ENCODE measurements at regions not wholly inside any gene's neighbourhood (a gene's known extent, or its start where the extent isn't known, plus 50 kb on each side); places are given as distances from the start of the nearest gene placed in this dataset.

- no peak for DNase-seq (ENCODE audit: low spot score)
- peaks cover 5% of the 10 kb centered on the region for H3K27me3 Mint-ChIP-seq (ENCODE audit: unreplicated experiment)
- no peak overlapping the region for H3K27ac Mint-ChIP-seq (ENCODE audit: unreplicated experiment)
- H3K9me3 Mint-ChIP-seq (ENCODE audit: unreplicated experiment), result peaks cover 5% of the 10 kb centered on the region
- H3K4me1 Mint-ChIP-seq (ENCODE audit: unreplicated experiment), result no peaks in the 10 kb centered on the region
- TF ChIP-seq CTCF (IDR thresholded peaks at IDR 0.05; ENCODE audit: unreplicated experiment), result no peak
- peaks cover 4% of the 10 kb centered on the region for H3K36me3 Mint-ChIP-seq (ENCODE audit: low read depth, unreplicated experiment)
- no peak overlapping the region for H3K4me3 Mint-ChIP-seq (ENCODE audit: unreplicated experiment)
Observed at GRCh38 chr1:235038701-235039100, 89.9 kb downstream of the TOMM20 start.

GRCh38 chr1:235035928-235036327 lies 92.7 kb downstream of the TOMM20 start:
- no peaks in the 10 kb centered on the region for H3K4me1 Mint-ChIP-seq (ENCODE audit: unreplicated experiment)
- peaks cover 5% of the 10 kb centered on the region for H3K9me3 Mint-ChIP-seq (ENCODE audit: unreplicated experiment)
- H3K36me3 Mint-ChIP-seq (ENCODE audit: low read depth, unreplicated experiment), result peaks cover 4% of the 10 kb centered on the region
- DNase-seq (ENCODE audit: low spot score), result no peak
- no peak overlapping the region for H3K4me3 Mint-ChIP-seq (ENCODE audit: unreplicated experiment)
- H3K27ac Mint-ChIP-seq (ENCODE audit: unreplicated experiment), result no peak overlapping the region
- H3K27me3 Mint-ChIP-seq (ENCODE audit: unreplicated experiment), result peaks cover 3% of the 10 kb centered on the region
- no peak for TF ChIP-seq CTCF (IDR thresholded peaks at IDR 0.05; ENCODE audit: unreplicated experiment)

- no peak for DNase-seq (ENCODE audit: low spot score)
- H3K4me3 Mint-ChIP-seq (ENCODE audit: unreplicated experiment), result no peak overlapping the region
- H3K4me1 Mint-ChIP-seq (ENCODE audit: unreplicated experiment), result no peaks in the 10 kb centered on the region
Observed at GRCh38 chr1:235030919-235031596, 97.6 kb downstream of the TOMM20 start.

GRCh38 chr1:235027862-235028250 lies 100.8 kb downstream of the TOMM20 start:
- TF ChIP-seq CTCF (IDR thresholded peaks at IDR 0.05; ENCODE audit: unreplicated experiment), result no peak

More at GRCh38 chr1:235030919-235031596, 97.6 kb downstream of the TOMM20 start:
- Mint-ChIP-seq H3K9me3 (ENCODE audit: unreplicated experiment) (no peaks in the 10 kb centered on the region), H3K36me3 (ENCODE audit: low read depth, unreplicated experiment) (no peaks in the 10 kb centered on the region), H3K27ac (ENCODE audit: unreplicated experiment) (no peak overlapping the region), H3K27me3 (ENCODE audit: unreplicated experiment) (peaks cover 1% of the 10 kb centered on the region)
- TF ChIP-seq CTCF (IDR thresholded peaks at IDR 0.05; ENCODE audit: unreplicated experiment), result no peak

GRCh38 chr1:235027076-235027861 lies 101.4 kb downstream of the TOMM20 start:
- H3K36me3 Mint-ChIP-seq (ENCODE audit: low read depth, unreplicated experiment), result no peaks in the 10 kb centered on the region
- H3K4me1 Mint-ChIP-seq (ENCODE audit: unreplicated experiment), result peaks cover 11% of the 10 kb centered on the region
- TF ChIP-seq CTCF (IDR thresholded peaks at IDR 0.05; ENCODE audit: unreplicated experiment), result no peak
- H3K9me3 Mint-ChIP-seq (ENCODE audit: unreplicated experiment), result no peaks in the 10 kb centered on the region
- no peaks in the 10 kb centered on the region for H3K27me3 Mint-ChIP-seq (ENCODE audit: unreplicated experiment)
- DNase-seq (ENCODE audit: low spot score), result no peak
- no peak overlapping the region for H3K4me3 Mint-ChIP-seq (ENCODE audit: unreplicated experiment)
- no peak overlapping the region for H3K27ac Mint-ChIP-seq (ENCODE audit: unreplicated experiment)

More at GRCh38 chr1:235027862-235028250, 100.8 kb downstream of the TOMM20 start:
- H3K9me3 Mint-ChIP-seq (ENCODE audit: unreplicated experiment), result no peaks in the 10 kb centered on the region
- peaks cover 11% of the 10 kb centered on the region for H3K4me1 Mint-ChIP-seq (ENCODE audit: unreplicated experiment)
- H3K27ac Mint-ChIP-seq (ENCODE audit: unreplicated experiment), result no peak overlapping the region
- no peak overlapping the region for H3K4me3 Mint-ChIP-seq (ENCODE audit: unreplicated experiment)
- no peaks in the 10 kb centered on the region for H3K27me3 Mint-ChIP-seq (ENCODE audit: unreplicated experiment)
- DNase-seq (ENCODE audit: low spot score), result no peak
- no peaks in the 10 kb centered on the region for H3K36me3 Mint-ChIP-seq (ENCODE audit: low read depth, unreplicated experiment)
